GM18870 (cell line): ENCODE measurements at regions not wholly inside any gene's neighbourhood (a gene's known extent, or its start where the extent isn't known, plus 50 kb on each side); places are given as distances from the start of the nearest gene placed in this dataset.
A peak's percentile ranks its signal among the peaks of the same experiment; 100 is the strongest.
"Not testable (repeated sequence)": the region's sequence is repeated elsewhere in the genome, so short reads cannot be mapped to it uniquely, and the experiment has no call there.

ENCODE experiments used
- ATAC-seq: cut with Tn5 transposase; IDR thresholded peaks from one replicate; pipeline ENCODE4 v1.9.1; 2021; ENCODE audit warnings: moderate library complexity; ENCODE audit not compliant: unreplicated experiment

DNA sequence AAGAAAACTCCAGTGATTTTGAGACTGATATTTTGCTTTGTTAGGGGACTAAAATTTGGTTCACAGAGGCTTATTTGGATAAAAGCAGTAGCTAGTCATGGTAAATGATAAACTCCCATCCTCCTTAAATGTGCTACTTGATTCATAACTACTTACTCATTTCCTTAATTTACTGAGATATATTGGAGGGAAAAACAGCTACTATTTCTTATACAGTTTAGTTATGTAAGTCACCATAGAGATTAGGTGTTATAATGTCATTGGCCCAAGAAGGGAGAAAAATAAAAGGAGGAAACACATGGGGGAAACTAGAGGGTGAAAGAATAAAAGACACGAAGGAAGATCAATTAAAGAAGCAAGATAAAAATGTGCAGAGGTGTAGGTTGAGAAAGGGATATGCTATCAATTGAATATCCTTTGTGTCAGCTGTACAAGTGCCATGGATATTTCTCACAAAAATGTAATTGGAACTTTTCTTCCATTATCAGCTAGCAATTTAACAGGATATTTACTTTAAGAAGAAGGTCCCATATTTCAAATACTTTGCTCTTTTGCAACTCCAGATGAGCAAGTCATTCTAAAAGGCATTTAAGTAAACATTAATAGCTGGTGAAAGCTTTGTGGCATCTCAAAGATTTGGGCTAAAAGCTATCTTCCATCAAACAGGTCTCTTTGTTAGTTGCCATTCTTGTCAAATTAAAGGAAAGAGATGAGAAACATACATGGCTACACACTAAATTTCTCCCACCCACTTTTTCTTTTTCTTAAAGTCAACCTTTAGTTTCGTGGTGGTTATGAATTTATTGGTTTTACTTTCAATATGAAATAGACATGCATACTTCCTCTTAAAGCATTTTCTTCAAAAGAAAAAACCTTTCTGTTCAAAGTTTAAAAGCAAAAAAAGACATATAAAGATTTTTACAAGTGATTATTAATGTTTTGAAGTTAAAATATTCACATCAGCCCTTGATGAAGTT lies 439.5 kb downstream of the CCER1 start:
- peak; percentile 87 for ATAC-seq

DNA sequence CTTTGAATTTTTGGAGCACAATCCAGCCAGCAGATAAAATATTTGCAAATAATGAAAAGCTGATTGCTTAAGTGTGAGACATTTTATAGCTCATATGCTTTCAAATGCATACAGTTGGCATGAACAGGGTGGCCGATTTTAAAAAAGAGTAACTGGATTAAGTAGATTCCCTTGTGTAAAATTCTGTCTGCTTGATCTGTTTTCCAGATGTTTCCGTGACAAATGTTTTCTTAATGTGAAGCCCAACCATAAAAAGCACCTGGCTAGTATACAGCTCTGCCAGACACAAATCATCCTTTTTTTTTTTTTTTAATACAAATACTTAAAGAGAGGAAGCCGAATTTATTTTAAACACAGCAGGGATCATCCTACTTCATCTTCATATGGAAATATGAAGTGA lies 440.7 kb downstream of the CCER1 start:
- no peak for ATAC-seq

DNA sequence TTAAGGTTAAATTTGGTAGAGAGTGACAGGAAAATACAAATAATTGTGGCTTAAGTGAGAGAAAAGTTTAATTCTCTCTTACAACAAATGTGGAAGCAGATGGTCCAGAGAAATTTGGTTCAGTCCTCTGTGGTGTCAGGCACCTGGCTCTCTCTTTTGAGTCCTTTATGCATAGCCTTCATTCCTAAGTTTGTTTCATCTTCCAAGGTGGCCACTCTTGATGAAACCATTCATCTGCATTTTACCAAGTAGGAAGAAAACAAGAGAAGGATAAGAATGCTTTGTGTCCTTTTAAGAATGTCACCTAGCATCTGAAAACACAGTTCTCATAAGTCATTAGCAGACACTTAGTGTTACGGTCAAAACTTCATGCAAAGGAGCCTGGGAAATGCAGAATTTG lies 442.5 kb downstream of the CCER1 start:
- no peak for ATAC-seq

DNA sequence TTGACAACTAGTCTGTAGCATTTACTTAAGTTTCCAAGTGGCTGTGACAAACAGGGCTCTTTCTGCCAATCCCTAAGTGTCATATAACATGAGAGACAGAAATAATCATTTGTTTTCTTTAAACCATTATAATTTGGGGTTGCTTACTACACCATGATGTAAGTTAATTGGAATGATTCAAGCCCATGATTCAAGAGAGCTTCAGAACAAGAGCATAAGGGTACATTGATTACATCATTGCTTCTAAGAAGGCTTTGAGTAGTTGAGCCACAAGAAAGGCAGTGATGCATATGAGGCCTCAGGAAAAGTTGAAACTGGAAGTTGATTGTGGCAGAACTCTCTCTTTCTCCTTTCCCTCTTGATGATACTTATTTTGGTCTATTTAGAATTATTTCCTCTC lies 444.0 kb downstream of the CCER1 start:
- ATAC-seq: no peak

DNA sequence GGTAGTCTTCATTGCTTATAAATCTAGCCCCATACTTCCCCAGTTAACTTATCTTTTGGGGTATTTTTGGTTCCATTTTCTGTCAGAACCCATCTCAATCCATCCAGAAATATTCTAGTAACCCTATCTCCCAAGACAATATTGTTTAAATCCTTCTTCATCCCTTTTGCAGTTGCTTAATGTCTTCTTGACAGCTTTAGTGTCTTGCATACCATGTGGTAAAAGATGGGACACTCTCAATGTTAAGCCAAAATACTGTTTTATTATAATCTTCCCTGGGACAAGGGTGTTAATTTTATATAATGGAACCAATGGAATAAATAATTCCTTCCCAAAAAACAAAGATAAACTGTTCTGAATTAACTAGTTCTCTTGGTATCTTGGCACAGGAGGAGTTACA lies 450.2 kb downstream of the CCER1 start:
- ATAC-seq: no peak

DNA sequence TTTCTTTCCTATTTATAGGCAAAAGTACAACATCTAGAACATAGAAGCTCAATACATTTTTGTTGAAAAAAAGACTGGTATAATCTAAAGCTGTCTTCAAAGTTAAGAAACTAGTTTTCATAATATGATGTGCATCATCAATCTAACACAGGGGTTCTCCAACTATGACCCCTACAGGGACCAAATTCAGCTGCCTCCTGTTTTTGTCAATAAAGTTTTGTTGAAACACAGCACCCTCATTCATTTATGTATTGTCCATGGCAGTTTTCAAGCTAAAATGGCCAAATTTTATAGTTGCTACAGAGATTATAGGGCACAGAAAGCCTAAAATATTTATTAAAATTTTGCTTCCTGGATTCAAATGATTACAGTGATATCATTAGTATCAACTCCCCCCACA lies 452.9 kb downstream of the CCER1 start:
- ATAC-seq: no peak

DNA sequence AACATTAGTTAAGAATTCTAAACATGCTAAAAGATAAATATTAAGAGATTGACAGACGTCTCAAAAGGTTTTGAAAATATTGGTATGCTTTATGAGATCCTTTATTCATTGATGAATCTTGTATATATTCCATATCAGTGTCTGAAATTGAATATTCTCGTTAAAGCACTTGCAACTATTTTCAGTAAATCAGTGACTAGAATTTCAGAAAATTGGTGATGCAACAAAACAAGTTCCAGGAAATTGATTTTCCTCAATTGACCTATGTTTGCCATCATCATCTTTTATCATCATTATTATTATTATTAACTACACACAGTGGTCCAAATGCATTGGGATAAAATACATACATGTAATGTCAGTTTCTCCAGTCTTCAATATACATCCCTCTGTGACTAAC lies 453.6 kb downstream of the CCER1 start:
- ATAC-seq: no peak

DNA sequence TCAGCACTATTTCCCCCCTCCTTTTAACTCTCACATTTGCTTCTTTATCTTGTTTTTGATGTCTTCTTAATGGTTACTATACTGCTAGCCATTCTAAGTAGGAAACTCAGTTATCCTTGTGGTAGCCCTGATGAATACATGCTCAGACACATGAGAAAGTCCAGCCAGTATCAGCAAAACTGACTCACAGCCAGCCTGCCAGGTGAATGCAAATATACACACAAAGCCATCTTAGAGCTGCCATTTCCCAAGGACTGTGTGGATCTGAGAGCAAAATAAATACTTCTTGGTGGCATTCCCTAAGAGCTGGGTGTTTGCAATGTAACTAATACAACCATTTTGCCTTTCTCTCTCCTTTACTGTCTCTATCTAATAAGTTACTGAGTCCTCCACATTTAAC lies 455.2 kb downstream of the CCER1 start:
- no peak for ATAC-seq

DNA sequence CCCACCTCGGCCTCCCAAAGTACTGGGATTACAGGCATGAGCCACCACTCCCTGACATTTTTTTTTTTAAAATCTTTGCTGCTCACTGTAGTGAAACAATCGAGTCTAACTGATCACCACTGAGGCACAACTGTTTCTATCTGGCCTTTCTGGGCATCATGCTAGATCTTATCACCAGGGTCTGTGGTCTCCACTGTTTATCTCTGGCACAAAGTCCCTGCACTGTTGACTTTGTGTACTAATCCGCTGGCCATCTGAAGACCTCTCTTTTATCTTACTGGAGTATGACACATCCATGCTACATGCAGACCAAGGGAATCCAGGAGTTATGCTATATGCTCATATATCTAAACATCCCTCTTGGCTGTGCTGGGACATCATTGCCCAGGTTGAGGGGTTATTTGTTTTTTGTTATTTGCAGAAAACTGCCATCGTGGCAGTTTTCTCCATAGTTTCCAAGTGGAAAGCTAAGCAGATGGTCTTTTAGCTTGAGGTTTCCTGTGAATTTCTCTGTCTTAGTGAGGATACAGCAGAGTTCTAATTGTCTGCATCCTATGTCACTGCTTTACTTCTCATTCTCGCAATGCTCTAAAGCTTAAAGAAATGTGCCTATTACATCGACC lies 456.9 kb downstream of the CCER1 start:
- no peak for ATAC-seq

DNA sequence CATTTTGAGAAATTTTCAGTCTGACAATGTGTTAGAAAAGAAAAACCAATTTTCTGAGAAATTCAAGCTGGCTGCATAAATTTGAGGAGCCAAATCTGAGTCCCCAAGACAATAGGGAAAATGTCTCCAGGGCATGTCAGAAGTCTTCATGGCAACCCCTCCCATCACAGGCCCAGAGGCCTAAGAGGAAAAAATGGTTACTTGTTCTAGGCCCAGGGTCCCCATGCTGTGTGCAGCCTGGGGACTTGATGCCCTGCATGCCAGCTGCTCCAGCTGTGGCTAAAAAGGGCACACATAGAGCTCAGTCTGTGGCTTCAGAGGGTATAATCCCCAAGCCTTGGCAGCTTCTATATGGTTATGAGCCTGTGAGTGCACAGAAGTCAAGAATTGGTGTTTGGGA lies 464.6 kb downstream of the CCER1 start:
- ATAC-seq: no peak

DNA sequence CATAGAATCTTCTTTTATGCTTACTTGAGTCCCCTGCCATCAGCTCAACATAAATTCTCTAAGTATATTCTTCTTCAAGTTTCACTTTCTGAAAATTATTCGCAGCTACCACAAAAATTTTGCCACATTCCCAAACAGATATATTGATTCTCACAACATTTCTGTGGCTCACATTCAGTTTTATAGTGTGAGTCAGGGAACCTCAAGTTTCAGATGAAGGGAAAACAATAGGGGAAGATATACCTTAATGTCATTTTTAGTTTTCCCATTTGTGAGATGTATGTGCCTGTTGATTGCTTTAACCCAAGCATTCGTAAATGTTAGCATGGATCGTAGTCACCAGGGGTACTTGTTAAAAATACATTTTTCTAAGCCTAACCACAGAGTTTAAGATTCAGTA lies 465.8 kb downstream of the CCER1 start:
- no peak for ATAC-seq

DNA sequence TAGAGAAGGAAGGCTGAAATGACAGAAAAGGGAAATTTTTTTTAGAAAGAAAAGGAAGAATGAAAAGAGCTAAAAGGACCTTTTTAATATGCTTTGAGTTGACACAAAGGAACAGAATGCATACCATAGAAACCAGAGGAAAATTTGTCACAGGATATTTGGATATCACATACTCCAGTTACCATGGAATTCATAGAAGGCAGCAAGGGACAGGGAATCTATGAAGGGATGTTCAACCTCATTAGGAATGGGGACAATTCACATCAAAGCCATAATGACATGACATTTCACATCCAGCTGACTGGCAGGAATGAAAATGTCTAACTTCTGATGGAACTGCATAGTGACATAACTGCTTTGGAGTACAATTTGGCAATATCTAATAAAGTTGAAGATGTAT lies 469.4 kb downstream of the CCER1 start:
- ATAC-seq: no peak

DNA sequence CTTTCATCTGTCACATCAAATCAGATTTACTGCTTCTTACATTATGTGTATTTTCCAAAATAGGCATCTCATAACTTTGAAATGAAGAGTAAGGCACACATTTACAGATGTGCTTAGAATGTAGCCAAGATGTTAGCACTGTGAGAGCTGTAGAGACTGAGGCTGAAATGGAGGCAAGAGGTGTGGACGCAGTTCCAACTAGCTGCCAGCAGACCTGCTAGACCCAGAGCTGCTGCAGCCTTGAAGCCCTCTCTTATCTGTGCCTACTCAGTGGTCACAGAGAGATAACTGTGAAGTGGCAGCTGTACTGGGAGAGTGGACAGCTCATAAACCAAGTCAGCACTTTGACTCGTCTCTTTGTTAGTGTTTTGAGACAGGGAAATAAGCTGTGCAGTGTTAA lies 470.9 kb downstream of the CCER1 start:
- ATAC-seq: no peak

DNA sequence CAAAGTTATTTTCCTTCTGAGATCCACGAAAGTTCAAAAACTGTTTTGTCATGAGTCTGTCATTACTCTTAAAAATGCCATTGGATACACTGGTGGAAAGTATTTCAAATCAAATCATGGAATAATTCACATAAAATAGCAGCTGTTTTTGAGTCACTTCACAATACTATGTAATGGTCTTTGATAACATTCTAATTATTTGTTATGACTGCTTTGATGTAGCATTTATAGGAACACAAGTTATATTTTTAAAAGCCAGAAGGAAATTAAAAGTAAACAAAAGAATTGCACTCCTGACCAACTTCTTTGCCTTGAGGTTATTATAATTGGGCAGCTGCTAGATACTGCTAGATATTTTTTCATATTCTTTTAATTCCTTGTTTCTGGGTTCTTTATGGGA lies 473.2 kb downstream of the CCER1 start:
- no peak for ATAC-seq

DNA sequence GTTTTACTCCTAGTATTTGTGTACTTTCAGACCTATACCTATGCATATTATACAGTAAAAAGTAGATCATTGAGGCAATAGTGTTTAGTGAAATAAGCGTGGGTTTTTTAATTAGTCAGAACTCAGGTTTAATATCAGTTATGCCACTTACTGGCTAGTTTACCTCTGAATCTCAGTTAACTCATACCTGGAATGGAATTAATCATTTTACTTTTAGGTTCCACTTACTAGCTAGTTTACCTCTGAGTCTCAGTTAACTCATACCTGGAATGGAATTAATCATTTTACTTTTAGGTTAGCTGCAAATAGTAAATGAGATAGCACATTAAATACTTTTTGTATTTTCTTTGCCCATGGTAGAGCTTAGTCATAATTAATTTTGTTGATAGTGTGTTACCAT lies 475.7 kb downstream of the CCER1 start:
- ATAC-seq: no peak

DNA sequence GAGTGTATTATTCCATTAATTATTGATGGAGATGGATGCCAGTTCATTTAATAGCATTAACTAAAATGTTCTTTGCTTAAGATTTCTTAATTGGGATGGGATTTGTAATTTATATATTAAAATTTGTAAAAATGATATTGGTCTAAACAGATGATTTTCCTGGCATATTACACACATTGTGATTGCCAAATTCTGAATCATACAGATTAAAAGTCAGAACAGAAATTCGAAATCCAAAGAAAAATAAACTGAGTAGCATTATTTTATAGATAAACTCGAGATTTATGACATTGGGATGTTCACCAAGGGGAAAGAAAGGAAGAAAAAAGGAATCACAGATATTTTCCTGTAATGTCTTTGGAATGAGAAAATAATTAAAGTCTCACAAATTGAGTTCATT lies 481.1 kb downstream of the CCER1 start:
- no peak for ATAC-seq

DNA sequence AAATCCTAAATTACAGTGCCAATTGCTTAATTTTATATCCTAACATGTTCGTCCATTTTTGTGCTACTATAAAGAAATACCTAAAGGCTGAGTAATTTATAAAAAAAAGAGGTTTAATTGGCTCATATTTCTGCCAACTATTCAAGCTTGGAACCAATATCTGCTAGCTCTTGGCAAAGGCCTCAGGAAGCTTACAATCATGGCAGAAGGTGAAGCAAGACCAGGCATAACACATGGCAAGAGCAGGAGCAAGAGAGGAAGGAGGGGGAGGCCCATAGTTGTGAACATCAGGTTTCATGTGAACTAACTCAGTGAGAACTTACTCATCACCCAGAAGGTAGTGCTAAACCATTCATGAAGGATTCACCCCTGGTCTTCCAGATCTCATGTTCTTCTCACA lies 494.3 kb downstream of the CCER1 start:
- no peak for ATAC-seq

DNA sequence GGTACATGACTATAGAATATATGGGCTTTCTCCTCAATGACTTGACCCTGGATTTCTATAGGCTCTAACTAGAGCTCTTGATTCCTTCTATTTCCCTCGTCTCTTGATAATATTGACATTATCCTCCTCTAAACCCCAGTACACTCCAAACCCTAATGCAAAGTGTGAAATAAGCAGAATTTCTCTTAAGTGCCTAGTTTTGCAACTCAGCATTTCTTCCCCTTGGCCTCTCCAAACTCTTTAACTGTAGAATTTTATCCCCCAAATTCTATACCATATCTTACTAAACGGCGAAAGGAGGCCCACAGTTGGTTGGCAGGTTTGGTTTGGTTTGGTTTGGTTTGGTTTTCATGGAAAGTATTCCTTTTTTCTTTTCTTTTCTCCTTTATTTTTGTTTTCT lies 498.7 kb downstream of the CCER1 start:
- no peak for ATAC-seq

DNA sequence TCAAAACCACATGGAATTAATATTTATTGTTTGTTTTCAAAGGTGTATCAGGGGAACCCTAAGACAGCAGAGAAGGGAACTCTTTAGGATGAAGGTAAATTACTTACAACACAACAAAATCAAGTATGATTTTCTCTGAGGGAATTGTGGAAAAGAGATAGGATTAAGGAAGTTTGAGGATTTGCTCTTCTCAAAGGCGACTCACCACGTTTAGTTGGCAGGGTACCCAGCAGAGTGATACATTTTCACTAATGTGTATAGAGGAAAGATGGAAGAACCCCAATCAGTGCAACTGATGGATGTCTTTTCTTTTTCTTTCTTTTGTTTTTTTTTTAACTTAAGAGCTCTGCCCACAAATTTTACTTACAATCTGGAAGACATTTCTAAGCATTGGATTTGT lies 499.2 kb downstream of the CCER1 start:
- no peak for ATAC-seq

DNA sequence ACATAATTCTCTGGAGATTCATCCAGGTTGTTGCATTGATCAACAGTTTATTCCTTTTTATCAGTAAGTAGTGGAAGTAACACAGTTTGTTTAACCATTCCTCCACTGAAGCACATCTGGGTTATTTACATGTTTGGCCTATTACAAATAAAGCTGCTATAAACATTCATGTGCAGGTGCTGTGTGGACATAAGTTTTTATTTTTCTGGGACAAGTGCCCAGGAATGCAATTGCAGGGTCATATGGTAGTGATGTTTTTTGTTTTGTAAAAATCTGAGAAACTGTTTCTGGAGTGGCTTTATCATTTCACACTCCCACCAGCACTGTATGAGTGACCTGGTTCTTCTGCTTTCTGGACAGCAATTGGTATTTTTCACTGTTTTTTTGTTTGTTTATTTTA lies 505.4 kb downstream of the CCER1 start:
- no peak for ATAC-seq

DNA sequence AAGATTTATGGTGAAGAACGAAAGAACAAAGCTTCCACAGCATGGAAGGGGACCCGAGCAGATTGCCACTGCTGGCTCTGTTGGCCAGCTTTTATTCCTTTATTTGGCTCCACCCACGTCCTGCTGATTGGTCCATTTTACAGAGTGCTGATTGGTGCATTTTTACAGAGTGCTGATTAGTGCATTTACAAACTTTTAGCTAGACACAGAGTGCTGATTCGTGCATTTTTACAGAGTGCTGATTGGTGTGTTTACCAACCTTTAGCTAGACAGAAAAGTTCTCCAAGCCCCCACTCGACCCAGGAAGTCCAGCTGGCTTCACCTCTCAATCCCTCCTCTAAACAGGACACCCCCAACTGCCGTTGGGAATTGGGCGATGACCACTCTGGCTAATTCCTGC lies 511.5 kb downstream of the CCER1 start:
- ATAC-seq: not testable (repeated sequence)

DNA sequence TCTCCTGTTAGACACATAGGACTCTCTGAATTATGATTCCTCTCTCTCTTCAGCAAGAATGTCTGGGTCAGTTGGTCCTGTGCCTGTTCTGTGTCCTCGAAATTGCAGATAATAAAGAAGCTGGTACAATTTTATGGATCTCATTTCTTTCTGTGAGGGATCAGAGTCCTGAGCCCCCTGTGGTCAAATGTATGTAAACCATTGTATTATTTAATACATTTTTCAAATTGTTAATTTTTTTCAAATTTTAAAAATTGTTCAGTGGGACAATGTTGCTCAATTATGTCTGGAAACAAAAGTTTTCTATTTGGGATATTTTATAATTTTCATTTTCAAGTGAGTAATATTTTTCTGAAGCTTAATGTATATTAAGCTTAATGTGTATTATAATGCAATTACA lies 513.5 kb downstream of the CCER1 start:
- no peak for ATAC-seq

DNA sequence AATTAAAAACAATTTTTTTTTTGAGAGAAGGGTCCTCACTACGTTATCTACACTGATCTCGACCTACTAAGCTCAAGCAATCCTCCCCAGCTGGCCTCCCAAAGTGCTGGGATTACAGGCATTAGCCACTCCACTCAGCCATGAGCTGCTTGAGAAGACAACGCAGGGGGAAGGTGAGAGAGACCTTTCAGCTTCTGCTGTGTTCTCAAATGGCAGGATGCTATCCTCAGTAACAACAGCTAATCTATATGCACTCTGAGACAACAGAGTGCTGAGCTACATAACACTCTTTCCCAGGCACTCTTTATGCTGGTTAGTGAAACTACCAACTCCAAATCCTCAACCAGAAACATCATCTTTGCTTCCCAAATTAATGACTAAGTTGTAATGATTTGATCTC lies 526.1 kb downstream of the CCER1 start:
- no peak for ATAC-seq
